Neural crest cell (in vitro differentiated cells): ENCODE measurements at regions not wholly inside any gene's neighbourhood (a gene's known extent, or its start where the extent isn't known, plus 50 kb on each side); places are given as distances from the start of the nearest gene placed in this dataset.

Experiments used
- DNase-seq: peaks from one replicate; pipeline ENCODE4 v3.0.0; 2021; ENCODE audit warnings: low read depth, mixed read lengths, low spot score
- H3K27ac Mint-ChIP-seq: one replicate; pipeline ENCODE4 v1.8.0; 2021; ENCODE audit warnings: mild to moderate bottlenecking, mixed read lengths; ENCODE audit not compliant: unreplicated experiment
- H3K27me3 Mint-ChIP-seq: 2 replicates; pipeline ENCODE4 v1.8.0; 2021; ENCODE audit warnings: low read depth, mild to moderate bottlenecking, mixed read lengths
- H3K36me3 Mint-ChIP-seq: 2 replicates; pipeline ENCODE4 v1.8.0; 2021; ENCODE audit warnings: low read depth, mild to moderate bottlenecking, mixed read lengths
- H3K4me1 Mint-ChIP-seq: 2 replicates; pipeline ENCODE4 v1.8.0; 2021; ENCODE audit warnings: mixed read lengths
- H3K4me3 Mint-ChIP-seq: one replicate; pipeline ENCODE4 v1.8.0; 2021; ENCODE audit warnings: mild to moderate bottlenecking, mixed read lengths
- H3K9me3 Mint-ChIP-seq: 2 replicates; pipeline ENCODE4 v1.8.0; 2021; ENCODE audit warnings: mixed read lengths
- TF ChIP-seq, protein P1 (sequence below): fragments of 200-600 bp; sonication (generic); conservative IDR thresholded peaks from 2 replicates; pipeline ENCODE4 v1.5.0; 2021; ENCODE audit warnings: antibody characterized with exemption, mild to moderate bottlenecking

DNA sequence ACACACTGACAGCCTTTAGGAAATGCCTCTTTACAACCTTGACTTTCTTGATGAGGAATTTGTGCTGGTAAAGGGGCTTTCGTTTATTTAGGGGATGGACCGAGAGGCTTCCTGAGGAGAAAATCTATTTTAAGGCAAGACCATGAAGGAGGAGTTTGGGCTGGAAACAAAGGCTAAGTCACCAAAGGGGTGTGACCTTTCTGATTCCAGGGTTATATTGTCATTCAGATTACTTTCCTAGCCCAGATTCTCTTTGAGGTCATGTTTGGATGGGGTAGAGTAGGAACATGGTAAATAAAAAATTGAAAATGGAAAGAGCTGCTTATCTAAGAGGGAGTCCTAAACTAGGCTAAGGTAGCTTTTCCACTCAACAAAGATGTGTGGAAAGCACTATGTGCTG lies 77.1 kb upstream of the UGP2 start:
- no peak overlapping the region for H3K4me3 Mint-ChIP-seq
- H3K36me3 Mint-ChIP-seq: no peaks in the 10 kb centered on the region
- TF ChIP-seq, protein P1, sequence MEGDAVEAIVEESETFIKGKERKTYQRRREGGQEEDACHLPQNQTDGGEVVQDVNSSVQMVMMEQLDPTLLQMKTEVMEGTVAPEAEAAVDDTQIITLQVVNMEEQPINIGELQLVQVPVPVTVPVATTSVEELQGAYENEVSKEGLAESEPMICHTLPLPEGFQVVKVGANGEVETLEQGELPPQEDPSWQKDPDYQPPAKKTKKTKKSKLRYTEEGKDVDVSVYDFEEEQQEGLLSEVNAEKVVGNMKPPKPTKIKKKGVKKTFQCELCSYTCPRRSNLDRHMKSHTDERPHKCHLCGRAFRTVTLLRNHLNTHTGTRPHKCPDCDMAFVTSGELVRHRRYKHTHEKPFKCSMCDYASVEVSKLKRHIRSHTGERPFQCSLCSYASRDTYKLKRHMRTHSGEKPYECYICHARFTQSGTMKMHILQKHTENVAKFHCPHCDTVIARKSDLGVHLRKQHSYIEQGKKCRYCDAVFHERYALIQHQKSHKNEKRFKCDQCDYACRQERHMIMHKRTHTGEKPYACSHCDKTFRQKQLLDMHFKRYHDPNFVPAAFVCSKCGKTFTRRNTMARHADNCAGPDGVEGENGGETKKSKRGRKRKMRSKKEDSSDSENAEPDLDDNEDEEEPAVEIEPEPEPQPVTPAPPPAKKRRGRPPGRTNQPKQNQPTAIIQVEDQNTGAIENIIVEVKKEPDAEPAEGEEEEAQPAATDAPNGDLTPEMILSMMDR: no peak
- H3K4me1 Mint-ChIP-seq: peaks cover 17% of the 10 kb centered on the region
- peaks cover 3% of the 10 kb centered on the region for H3K9me3 Mint-ChIP-seq
- H3K27me3 Mint-ChIP-seq: no peaks in the 10 kb centered on the region
- DNase-seq: no peak
- no peak overlapping the region for H3K27ac Mint-ChIP-seq

DNA sequence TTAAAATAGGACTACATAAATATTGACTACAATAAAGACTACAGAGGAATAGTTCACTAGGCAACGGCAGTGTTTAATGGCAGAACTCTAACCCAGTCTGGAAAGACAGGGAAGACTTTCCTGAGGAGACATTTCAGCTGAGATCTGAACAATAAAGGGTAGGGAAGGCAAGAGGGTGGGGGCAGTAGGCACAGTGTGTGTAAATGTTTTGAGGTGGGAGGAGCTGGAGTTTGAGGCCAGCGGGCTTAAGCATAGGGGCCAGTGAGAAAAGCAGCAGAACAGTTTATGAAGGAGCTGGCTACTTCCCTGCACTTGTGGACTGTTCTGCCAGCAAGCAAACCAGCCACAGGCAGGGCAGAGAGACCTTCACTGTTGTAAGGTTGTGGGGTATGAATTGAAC lies 76.6 kb upstream of the UGP2 start:
- peak overlapping the region; percentile 48 for H3K27ac Mint-ChIP-seq
- DNase-seq: no peak
- no peaks in the 10 kb centered on the region for H3K36me3 Mint-ChIP-seq
- H3K27me3 Mint-ChIP-seq: no peaks in the 10 kb centered on the region
- TF ChIP-seq, protein P1: no peak
- H3K9me3 Mint-ChIP-seq: peaks cover 3% of the 10 kb centered on the region
- no peak overlapping the region for H3K4me3 Mint-ChIP-seq
- peaks cover 17% of the 10 kb centered on the region for H3K4me1 Mint-ChIP-seq

DNA sequence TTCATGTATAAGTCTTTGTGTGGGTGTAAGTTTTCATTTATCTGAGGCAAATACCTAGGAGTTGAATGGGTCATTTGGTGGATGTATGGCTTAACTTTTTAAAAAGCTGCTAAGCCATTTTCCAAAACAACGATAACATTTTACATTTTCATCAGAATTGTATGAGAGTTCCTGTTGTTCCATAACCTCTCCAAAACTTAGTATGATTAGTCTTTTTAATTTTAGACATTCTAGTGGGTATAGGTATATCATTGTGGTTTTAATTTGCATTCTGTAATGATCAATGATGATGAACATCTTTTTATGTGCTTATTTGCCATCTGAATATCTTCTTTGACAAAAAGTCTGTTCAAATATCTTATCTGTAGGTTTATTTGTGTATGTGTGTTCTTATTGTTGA lies 74.4 kb upstream of the UGP2 start:
- H3K4me3 Mint-ChIP-seq: no peak overlapping the region

DNA sequence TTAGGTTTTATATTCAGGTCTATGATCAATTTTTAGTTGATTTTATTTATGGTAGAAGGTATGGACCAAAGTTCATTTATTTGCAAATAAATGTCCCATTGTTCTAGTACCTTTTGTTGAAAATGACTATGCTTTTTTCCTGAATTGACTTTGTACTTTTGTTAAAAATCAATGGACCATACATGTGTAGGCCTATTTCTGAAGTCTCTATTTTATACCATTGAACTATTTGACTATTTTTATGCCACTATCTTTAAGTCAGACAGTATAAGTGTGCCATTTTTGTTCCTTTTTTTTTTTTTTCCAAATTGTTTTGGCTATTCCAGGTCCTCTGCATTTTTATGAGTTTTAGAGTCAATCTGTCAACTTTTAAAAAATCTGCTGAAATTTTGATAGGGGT lies 73.6 kb upstream of the UGP2 start:
- H3K4me3 Mint-ChIP-seq: no peak overlapping the region
- peaks cover 17% of the 10 kb centered on the region for H3K4me1 Mint-ChIP-seq
- no peaks in the 10 kb centered on the region for H3K27me3 Mint-ChIP-seq

More for the DNA sequence above, 74.4 kb upstream of the UGP2 start:
- TF ChIP-seq, protein P1: no peak
- H3K9me3 Mint-ChIP-seq: peaks cover 7% of the 10 kb centered on the region
- H3K27me3 Mint-ChIP-seq: no peaks in the 10 kb centered on the region
- no peaks in the 10 kb centered on the region for H3K36me3 Mint-ChIP-seq
- peaks cover 17% of the 10 kb centered on the region for H3K4me1 Mint-ChIP-seq
- no peak for DNase-seq
- H3K27ac Mint-ChIP-seq: no peak overlapping the region

DNA sequence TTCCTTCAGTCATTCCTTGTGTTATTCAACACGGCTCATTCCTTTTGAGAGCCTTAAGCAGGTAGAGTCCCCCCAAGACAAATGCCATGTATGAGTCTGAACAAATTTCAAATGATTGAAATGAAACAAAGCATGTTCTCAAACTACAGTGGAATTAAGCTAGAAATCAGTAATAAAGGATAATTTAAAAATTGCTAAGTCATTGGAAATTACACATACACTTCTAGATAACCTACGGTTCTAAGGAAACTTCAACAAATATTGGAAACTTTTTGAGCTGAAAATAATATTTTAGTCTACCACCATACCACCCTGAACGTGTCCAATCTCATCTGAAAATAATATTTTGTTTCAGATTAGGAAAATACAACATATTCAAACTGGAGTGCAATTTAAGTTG lies 71.8 kb upstream of the UGP2 start:
- no peaks in the 10 kb centered on the region for H3K36me3 Mint-ChIP-seq
- DNase-seq: no peak
- H3K4me1 Mint-ChIP-seq: peaks cover 8% of the 10 kb centered on the region
- H3K9me3 Mint-ChIP-seq: peaks cover 6% of the 10 kb centered on the region
- H3K4me3 Mint-ChIP-seq: no peak overlapping the region
- TF ChIP-seq, protein P1: no peak
- H3K27me3 Mint-ChIP-seq: no peaks in the 10 kb centered on the region
- H3K27ac Mint-ChIP-seq: no peak overlapping the region

More for the DNA sequence above, 73.6 kb upstream of the UGP2 start:
- H3K27ac Mint-ChIP-seq: no peak overlapping the region
- H3K36me3 Mint-ChIP-seq: no peaks in the 10 kb centered on the region
- H3K9me3 Mint-ChIP-seq: peaks cover 7% of the 10 kb centered on the region
- TF ChIP-seq, protein P1: no peak
- no peak for DNase-seq

DNA sequence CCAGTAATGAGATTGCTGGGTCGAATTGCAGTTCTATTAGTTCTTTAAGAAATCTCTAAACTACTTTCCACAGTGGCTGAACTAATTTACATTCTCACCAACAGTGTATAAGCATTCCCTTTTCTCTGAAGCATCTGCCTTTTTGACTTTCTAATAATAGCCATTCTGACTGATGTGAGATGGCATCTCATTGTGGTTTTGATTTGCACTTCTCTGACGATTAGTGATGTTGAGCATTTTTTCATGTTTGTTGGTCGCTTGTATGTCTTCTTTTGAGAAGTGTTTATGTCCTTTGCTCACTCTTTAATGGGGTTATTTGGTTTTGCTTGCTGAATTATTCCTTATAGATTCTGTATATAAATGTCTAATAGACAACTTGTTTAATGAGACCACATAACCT lies 69.6 kb upstream of the UGP2 start:
- TF ChIP-seq, protein P1: no peak
- Mint-ChIP-seq H3K9me3 (peaks cover 6% of the 10 kb centered on the region), H3K4me1 (no peaks in the 10 kb centered on the region), H3K27ac (no peak overlapping the region), H3K36me3 (no peaks in the 10 kb centered on the region), H3K27me3 (no peaks in the 10 kb centered on the region), H3K4me3 (no peak overlapping the region)
- no peak for DNase-seq
